Spleen (tissue), 11 donors: ENCODE measurements at regions not wholly inside any gene's neighbourhood (a gene's known extent, or its start where the extent isn't known, plus 50 kb on each side); places are given as distances from the start of the nearest gene placed in this dataset.

Experiments
- DNase-seq: peaks from one replicate; pipeline ENCODE4 v3.0.0-alpha.2; 2020
- H3K27ac ChIP-seq, 8 donors: fragments of 200-600 bp; sonication (generic) in 7 of 8; 1 replicate in 4 of 8; 2 replicates in 4 of 8; pipeline versions ENCODE4 v1.5.0 to v1.8.0; 2016 to 2021; ENCODE audit warnings: inconsistent platforms in 4 of 8, mild to moderate bottlenecking in 4 of 8, moderate library complexity in 1 of 8
- H3K27me3 ChIP-seq, 7 donors: fragments of 200-600 bp; sonication (generic) in 6 of 7; replicated peaks in 1 of 7; 1 replicate in 4 of 7; 2 replicates in 3 of 7; pipeline versions ENCODE4 v1.5.0 to v1.8.0; 2016 to 2021; ENCODE audit warnings: inconsistent platforms in 3 of 7, mild to moderate bottlenecking in 1 of 7
- H3K36me3 ChIP-seq, 6 donors: fragments of 200-600 bp; sonication (generic) in 5 of 6; 1 replicate in 4 of 6; 2 replicates in 2 of 6; pipeline versions ENCODE4 v1.5.0 to v1.8.0; 2016 to 2021; ENCODE audit warnings: inconsistent platforms in 2 of 6
- H3K4me1 ChIP-seq, 6 donors: fragments of 200-600 bp; sonication (generic) in 5 of 6; 1 replicate in 3 of 6; 2 replicates in 3 of 6; pipeline versions ENCODE4 v1.5.0 to v1.8.0; 2016 to 2021; ENCODE audit warnings: inconsistent platforms in 3 of 6
- H3K4me3 ChIP-seq, 8 donors: fragments of 200-600 bp; sonication (generic) in 7 of 8; 1 replicate in 4 of 8; 2 replicates in 4 of 8; pipeline versions ENCODE4 v1.5.0 to v1.8.0; 2016 to 2021; ENCODE audit warnings: inconsistent platforms in 4 of 8, mild to moderate bottlenecking in 4 of 8, moderate library complexity in 2 of 8
- H3K9me3 ChIP-seq, 8 donors: fragments of 200-600 bp; sonication (generic) in 7 of 8; 1 replicate in 4 of 8; 2 replicates in 4 of 8; pipeline versions ENCODE4 v1.5.0 to v1.8.0; 2016 to 2021; ENCODE audit warnings: inconsistent platforms in 4 of 8
- CTCF ChIP-seq, 11 experiments: fragments of 200-600 bp in 7 of 11; fragments of 450-650 bp in 4 of 11; sonication (generic) in 4 of 11; IDR thresholded peaks in 8 of 11; conservative IDR thresholded peaks in 3 of 11; 1 replicate in 7 of 11; 2 replicates in 4 of 11; pipeline versions ENCODE4 v1.4.0 to v1.8.0; 2016 to 2021; ENCODE audit warnings: antibody characterized with exemption in 11 of 11, inconsistent platforms in 4 of 11, mild to moderate bottlenecking in 1 of 11
- POLR2A ChIP-seq, 3 donors: fragments of 450-650 bp; IDR thresholded peaks; one replicate each; pipeline ENCODE4 v1.5.1; 2017; ENCODE audit warnings: antibody characterized with exemption in 3 of 3, mild to moderate bottlenecking in 1 of 3
- POLR2AphosphoS5 ChIP-seq, 3 donors: sonication (generic); formaldehyde crosslinking; IDR thresholded peaks; one replicate each; pipeline ENCODE4 v1.5.1; 2017; ENCODE audit warnings: antibody characterized with exemption in 3 of 3
- WGBS, 5 donors: extraction: QIAGEN DNeasy Blood & Tissue Kit in 3 of 5; methylation state at CpG; one replicate each; pipeline versions ENCODE4 v1.1.5 to v1.1.7; 2013 to 2018; 5-methylcytosine and 5-hydroxymethylcytosine counted together
- intact Hi-C: fragments of 100-400 bp; cut with DNase I; formaldehyde crosslinking; loops from one replicate; pipeline ENCODE4 v1.15.0; 2023; ENCODE audit warnings: low total_unique reads
- donor health status: healthy with polysubstance abuse.
- donor health status: DM: no; HTN: no; CAD: no; lungs with moderate emphysema.
- donor health status: DM: no; HTN: no; CAD: no.
- donor health status: Bipolar disorder and iron deficiency.
- donor health status: healthy.
- donor health status: DM: no; HTN: no; CAD: no.
- donor health status: DM: yes; HTN: yes; CAD: no.

- H3K4me1 ChIP-seq = peaks cover 0 to 36% (median 17%) of the 10 kb centered on the region in 6 donors
- no peaks in the 10 kb centered on the region for H3K9me3 ChIP-seq
- WGBS, 5 donors = 50 to 62% (median 53%) methylated on average over 6 of the region's 6 CpGs
- intact Hi-C loops = loop anchor here (10.0 kb wide), 1 partner anchor 58 kb away; no protein-coding TSS in a partner anchor
- peak overlapping the region in 2 of 8 donors; percentile 1 to 40 for H3K4me3 ChIP-seq
- peak overlapping the region; percentile 59 to 82 (median 74) for H3K27ac ChIP-seq
- TF ChIP-seq POLR2A (IDR thresholded peaks at IDR 0.05) (no peak), CTCF (IDR thresholded peaks at IDR 0.05 in 8 of 11, conservative IDR thresholded peaks at IDR 0.05 in 3 of 11) (no peak), POLR2AphosphoS5 (IDR thresholded peaks at IDR 0.05) (no peak)
- no peaks in the 10 kb centered on the region for H3K36me3 ChIP-seq
- no peak for DNase-seq
- H3K27me3 ChIP-seq = no peaks in the 10 kb centered on the region
Observed at GRCh38 chr5:74576941-74577456, 63.5 kb downstream of the ENC1 start.

- H3K27ac ChIP-seq = peak overlapping the region in 7 of 8 donors; percentile 59 to 82 (median 74)
- peaks cover 0 to 36% (median 17%) of the 10 kb centered on the region in 6 donors for H3K4me1 ChIP-seq
- peak overlapping the region in 1 of 8 donors; percentile 40 for H3K4me3 ChIP-seq
- no peaks in the 10 kb centered on the region for H3K9me3 ChIP-seq
- no peaks in the 10 kb centered on the region for H3K36me3 ChIP-seq
- no peaks in the 10 kb centered on the region for H3K27me3 ChIP-seq
- WGBS, 5 donors = 78 to 89% (median 81%) methylated on average over 15 of the region's 15 CpGs
- DNase-seq = no peak
- TF ChIP-seq POLR2A (IDR thresholded peaks at IDR 0.05) = no peak
- no peak for TF ChIP-seq CTCF (IDR thresholded peaks at IDR 0.05 in 8 of 11, conservative IDR thresholded peaks at IDR 0.05 in 3 of 11)
- no peak for TF ChIP-seq POLR2AphosphoS5 (IDR thresholded peaks at IDR 0.05)
- intact Hi-C loops = loop anchor here (10.0 kb wide), 1 partner anchor 59 kb away; no protein-coding TSS in a partner anchor
Observed at GRCh38 chr5:74575741-74576538, 64.6 kb downstream of the ENC1 start.

- intact Hi-C loops = loop anchor here (10.0 kb wide), 1 partner anchor 65 kb away; no protein-coding TSS in a partner anchor
- no peak for TF ChIP-seq POLR2A (IDR thresholded peaks at IDR 0.05)
- TF ChIP-seq CTCF (IDR thresholded peaks at IDR 0.05 in 8 of 11, conservative IDR thresholded peaks at IDR 0.05 in 3 of 11) = no peak
- no peak for TF ChIP-seq POLR2AphosphoS5 (IDR thresholded peaks at IDR 0.05)
- 64 to 81% (median 75%) methylated on average over 2 of the region's 2 CpGs for WGBS, 5 donors
Observed at GRCh38 chr5:74570250-74570649, 70.3 kb downstream of the ENC1 start.

GRCh38 chr5:74567411-74567995 is 73.0 kb downstream of the ENC1 start:
- intact Hi-C loops = no loop called here
- TF ChIP-seq POLR2AphosphoS5 (IDR thresholded peaks at IDR 0.05) (no peak), POLR2A (IDR thresholded peaks at IDR 0.05) (no peak), CTCF (IDR thresholded peaks at IDR 0.05 in 8 of 11, conservative IDR thresholded peaks at IDR 0.05 in 3 of 11) (no peak)
- Histone ChIP-seq H3K36me3 (no peaks in the 10 kb centered on the region), H3K9me3 (peaks cover 0 to 8% (median 4%) of the 10 kb centered on the region in 8 donors), H3K4me3 (no peak overlapping the region), H3K27ac (no peak overlapping the region), H3K4me1 (no peaks in the 10 kb centered on the region), H3K27me3 (no peaks in the 10 kb centered on the region)
- WGBS, 5 donors = 81 to 94% (median 92%) methylated on average over 4 of the region's 4 CpGs
- no peak for DNase-seq

More at GRCh38 chr5:74570250-74570649, 70.3 kb downstream of the ENC1 start:
- no peak overlapping the region for H3K27ac ChIP-seq
- H3K4me1 ChIP-seq = no peaks in the 10 kb centered on the region
- no peak for DNase-seq
- no peak overlapping the region for H3K4me3 ChIP-seq
- H3K9me3 ChIP-seq = peaks cover 0 to 8% (median 4%) of the 10 kb centered on the region in 8 donors
- no peaks in the 10 kb centered on the region for H3K27me3 ChIP-seq
- no peaks in the 10 kb centered on the region for H3K36me3 ChIP-seq
